DLD1 (cell line): ENCODE measurements at regions not wholly inside any gene's neighbourhood (a gene's known extent, or its start where the extent isn't known, plus 50 kb on each side); places are given as distances from the start of the nearest gene placed in this dataset.
"Not testable (repeated sequence)": the region's sequence is repeated elsewhere in the genome, so short reads cannot be mapped to it uniquely, and the experiment has no call there.

Source experiments
- in situ Hi-C: cut with HindIII; loops from 2 replicates; pipeline ENCODE4 v1.10.0; 2017; ENCODE audit warnings: low sequenced_read_pairs

DNA sequence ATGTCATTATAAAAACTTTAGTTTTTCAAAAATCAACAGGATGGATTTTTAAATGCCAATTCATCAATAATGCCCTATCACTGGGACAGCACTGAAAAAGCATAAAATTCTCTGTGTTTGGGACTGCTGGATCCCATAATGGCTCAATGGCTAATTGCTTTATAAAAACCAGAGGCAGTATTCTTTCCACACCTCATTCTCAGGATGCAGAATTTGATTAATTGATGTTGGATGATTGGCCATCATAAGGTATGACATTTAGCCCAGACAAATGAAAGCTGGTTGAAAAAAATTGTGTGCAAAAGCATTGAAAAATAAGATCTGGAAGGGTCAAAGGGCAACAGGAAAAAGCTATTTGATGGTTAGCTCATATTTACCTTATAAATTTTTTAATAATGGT, 362.2 kb upstream of the SNX7 start:
- in situ Hi-C loops: no loop called here

GRCh38 chr1:98298319-98298718, 363.2 kb upstream of the SNX7 start:
- in situ Hi-C loops: no loop called here

GRCh38 chr1:98296681-98297080, 364.8 kb upstream of the SNX7 start:
- in situ Hi-C loops: no loop called here

DNA sequence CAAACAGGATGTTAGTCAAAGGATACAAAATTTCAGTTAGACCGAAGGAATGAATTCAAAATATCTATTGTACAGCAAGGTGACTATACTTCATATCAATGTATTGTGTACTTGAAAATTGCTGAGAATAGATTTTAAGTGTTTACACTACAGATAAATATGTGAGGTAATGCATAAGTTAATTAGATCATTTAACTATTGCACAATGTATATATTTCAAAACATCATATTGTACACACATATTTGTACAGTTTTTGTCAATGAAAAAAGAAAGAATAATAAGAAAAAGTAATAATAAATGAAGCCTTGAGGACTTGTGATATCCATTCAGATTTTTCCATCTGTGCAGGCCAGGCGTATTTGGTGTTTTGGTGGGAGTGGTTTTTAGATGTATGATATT, 367.4 kb upstream of the SNX7 start:
- in situ Hi-C loops: no loop called here

DNA sequence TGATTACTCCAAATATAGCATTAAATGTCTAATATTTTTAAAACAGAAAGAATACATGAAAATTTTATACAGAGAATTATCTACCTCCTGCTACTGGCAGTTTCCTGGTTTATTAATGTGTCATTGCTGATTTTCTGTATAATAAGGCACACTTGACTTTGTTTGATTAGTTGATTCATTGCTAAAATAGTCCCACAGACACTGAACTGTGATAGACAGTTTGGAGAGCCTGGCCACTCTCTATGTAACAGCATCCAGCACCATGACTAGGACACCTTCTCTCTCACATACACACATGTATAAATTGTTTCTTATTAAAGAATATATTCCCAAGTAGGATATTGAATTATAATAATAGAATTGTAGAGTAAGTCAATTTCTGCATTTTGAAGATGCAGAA, 368.5 kb upstream of the SNX7 start:
- in situ Hi-C loops: no loop called here

DNA sequence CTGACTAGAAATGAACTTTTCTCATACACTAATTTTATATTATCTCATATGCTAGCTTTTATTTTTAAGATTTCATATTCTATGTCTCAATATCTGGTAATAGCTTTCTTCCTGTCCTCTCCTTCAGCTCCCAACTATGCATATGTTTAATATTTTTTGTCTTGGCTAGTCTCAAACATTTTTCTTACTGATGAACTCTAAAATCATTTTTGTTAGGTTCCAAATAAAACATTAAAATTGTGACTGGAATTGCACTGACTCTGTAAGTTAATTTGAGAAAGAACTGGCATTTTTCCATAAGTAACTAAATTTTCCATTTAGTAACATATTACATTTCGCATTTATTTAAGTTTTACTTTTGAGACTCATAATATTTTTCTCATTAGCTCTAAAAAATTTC, 368.5 kb upstream of the DPYD start:
- in situ Hi-C loops: no loop called here

DNA sequence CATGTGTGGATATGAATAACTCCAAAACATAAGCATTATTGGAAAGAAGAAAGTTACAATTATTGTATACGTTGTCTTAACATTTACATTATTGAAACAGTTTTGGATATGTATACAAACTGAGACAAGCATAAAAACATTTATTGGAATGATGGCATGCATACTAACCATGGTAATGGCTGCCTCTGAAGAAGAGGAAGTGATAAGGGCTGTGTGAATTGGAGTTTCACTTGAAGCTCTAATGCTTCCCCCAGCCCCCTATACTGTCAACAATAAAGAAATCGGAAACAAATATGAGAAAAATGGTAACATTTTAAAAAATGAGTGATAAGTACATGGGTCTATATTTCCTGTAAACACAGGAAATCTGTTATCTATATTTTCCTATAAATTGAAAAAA, 367.7 kb upstream of the DPYD start:
- in situ Hi-C loops: no loop called here

GRCh38 chr1:98287626-98288025, 366.8 kb upstream of the DPYD start:
- in situ Hi-C loops: no loop called here

DNA sequence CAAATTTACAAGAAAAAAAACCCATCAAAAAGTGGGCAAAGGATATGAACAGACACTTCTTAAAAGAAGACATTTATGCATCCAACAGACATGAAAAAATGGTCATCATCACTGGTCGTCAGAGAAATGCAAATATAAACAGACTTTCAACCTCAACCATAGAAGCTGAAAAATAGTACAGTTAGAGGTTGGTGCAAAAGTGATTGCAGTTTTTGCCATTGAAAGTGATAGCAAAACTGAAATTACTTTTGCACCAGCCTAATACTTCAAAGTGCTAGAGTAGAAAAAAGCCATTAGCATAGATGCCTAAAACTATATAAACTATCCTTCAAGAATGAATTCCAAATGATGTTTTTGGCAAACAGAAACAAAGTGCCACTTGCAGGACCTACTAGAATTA, 365.8 kb upstream of the DPYD start:
- in situ Hi-C loops: no loop called here

DNA sequence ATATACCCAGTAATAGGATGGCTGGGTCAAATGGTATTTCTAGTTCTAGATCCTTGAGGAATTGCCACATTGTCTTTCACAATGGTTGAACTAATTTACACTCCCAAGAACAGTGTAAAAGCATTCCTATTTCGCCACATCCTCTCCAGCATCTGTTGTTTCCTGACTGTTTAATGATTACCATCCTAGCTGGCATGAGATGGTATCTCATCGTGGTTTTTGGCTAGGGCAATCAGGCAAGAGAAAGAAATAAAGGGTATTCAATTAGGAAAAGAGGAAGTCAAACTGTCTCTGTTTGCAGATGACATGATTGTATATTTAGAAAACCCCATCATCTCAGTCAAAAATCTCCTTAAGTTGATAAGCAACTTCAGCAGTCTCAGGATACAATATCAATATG, 364.5 kb upstream of the DPYD start:
- in situ Hi-C loops: not testable (repeated sequence)

- in situ Hi-C loops: no loop called here
Measured at GRCh38 chr1:98280049-98280448, 359.2 kb upstream of the DPYD start.

DNA sequence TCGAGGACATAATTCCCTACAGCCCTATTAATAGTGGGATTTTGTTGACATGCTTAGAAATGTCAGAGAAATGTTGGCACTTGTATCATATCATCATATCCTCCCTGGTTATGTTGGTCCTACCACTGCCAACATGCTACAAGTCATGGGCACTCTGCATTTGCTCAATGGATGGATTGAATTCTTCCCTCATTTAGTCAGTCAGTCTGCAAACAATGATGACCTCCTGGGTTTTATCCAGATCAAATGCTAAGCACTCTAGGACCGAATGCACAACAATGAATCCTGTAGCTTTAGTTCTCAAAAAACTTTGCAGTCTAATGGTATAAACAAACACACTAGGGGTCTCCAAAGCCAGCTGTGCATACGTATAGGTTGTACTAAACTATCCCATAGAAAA, 357.2 kb upstream of the DPYD start:
- in situ Hi-C loops: no loop called here

DNA sequence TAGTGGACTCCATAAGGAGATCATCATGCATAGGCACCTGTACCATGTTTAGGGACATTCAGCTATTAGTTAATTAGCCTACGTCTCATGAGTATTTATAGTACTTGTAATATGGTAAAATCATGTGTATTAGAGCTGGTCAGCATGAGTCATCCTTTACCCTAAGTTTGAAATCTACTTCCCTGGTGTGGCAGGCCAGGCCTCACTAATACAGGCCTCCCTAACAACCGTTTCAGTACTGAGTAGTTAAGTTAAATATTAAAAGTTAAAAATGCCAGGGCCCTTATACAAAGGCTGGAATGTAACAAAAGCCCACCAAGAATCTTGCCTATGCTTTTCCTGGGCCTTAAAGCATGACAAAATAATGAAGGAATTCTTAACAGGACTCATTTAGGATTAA, 356.3 kb upstream of the DPYD start:
- in situ Hi-C loops: no loop called here

DNA sequence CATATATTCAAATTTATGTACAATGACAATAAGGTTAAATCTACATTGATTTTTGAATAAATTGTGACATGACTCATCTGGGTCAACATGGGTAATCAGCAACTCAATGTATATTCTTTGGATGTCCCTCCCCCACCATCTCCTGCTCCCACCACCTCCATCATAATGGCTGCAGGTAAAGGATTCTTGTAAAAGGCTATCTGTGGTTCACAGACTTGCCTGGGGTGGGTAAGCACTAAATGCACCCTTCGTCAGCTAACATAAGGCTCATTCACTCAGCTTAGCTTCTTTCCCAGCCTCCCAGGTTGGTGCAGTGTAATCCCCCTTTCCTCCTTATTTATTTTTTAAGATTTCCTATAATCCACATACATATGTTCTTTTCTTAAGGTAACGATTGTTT, 355.7 kb upstream of the DPYD start:
- in situ Hi-C loops: no loop called here

GRCh38 chr1:98268316-98268715, 347.5 kb upstream of the DPYD start:
- in situ Hi-C loops: no loop called here

- in situ Hi-C loops: no loop called here
Measured at GRCh38 chr1:98267423-98267822, 346.6 kb upstream of the DPYD start.

DNA sequence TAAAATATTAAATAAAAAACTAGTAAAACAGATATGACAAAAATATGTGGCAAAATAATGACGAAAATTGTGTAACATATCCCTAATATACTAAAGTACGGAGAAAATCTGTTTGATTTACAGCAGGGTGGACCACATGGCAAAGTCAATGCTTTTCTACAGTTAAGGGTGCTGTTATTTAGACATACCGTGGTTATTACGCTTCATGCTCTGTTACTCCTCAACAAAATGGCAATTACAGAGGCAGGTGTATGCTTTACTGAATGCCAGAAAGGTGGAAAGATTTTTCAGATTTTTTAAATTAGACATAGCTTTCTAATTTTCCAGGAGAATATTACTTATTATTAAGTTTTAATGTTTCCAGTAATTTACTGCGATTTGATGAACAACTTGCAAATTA, 343.9 kb upstream of the DPYD start:
- in situ Hi-C loops: no loop called here

DNA sequence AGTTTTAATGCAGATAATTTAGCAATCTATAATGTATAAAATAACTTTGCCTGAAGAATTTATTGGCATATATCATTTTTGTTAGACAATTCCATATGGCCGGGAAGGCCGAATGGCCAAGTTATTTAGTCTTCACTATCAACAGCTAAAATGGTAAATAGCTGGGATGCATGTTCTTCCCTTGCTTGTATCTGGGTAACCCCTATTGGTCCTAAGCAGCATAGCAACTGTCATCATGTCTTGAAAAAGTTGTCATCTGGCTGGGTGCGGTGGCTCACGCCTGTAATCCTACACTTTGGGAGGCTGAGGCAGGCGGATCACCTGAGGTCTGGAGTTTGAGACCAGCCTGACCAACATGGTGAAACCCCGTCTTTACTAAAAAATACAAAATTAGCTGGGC, 340.0 kb upstream of the DPYD start:
- in situ Hi-C loops: no loop called here

- in situ Hi-C loops: no loop called here
Measured at GRCh38 chr1:98260412-98260811, 339.6 kb upstream of the DPYD start.

- in situ Hi-C loops: no loop called here
Measured at GRCh38 chr1:98256700-98257099, 335.9 kb upstream of the DPYD start.

GRCh38 chr1:98253145-98253544, 332.3 kb upstream of the DPYD start:
- in situ Hi-C loops: no loop called here

DNA sequence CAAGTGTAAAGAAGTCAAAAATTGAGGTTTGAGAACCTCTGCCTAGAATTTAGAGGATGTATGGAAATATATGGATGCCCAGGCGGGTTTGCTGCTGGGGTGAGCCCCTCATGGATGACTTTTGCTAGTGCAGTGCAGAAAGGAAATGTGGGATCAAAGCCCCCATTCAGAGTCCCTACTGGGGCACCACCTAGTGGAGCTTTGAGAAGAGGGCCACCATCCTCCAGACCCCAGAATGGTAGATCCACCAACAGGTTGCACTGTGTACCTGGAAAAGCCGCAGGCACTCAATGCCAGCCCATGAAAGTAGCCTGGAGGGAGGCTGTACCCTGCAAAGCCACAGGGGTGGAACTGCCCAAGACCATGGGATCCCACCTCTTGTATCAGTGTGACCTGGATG, 330.7 kb upstream of the DPYD start:
- in situ Hi-C loops: no loop called here

DNA sequence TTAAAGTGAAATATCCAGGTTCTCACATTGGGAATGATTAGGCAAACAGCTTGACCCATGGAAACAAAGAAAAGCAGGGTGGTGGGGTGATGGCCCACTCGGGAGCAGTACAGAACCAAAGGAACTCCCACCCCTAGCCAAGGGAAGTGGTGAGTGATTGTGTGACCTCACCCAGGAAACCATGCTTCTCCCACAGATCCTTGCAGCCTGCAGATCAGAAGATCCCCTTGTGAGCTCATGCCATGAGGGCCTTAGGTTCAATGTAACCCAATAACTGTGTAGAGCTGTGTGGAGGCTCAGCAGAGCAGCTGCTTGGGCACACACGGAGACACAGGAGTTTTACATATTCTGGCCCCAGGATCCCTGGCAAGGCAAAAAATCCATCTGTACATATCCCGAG, 311.8 kb upstream of the DPYD start:
- in situ Hi-C loops: no loop called here

DNA sequence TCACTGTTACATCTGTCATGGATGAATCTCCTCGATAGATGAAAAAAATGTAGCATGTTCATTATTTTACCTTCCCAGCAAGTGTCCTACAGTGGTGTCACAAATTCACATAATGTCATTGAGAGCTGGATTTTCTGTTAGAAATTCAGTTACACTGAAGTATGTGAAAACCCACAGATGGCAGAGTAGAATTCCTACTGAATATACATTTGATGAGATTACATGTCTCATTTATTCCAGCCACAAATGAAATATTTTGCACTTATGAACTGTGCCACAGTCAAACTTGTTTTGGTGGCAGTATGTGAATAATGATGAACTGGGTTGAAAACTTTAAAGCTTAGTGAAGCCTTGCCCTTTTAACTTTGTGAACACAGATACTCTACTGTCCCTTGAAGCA, 301.9 kb upstream of the DPYD start:
- in situ Hi-C loops: no loop called here
